Endodermal cell (in vitro differentiated cells): ENCODE measurements at regions not wholly inside any gene's neighbourhood (a gene's known extent, or its start where the extent isn't known, plus 50 kb on each side); places are given as distances from the start of the nearest gene placed in this dataset.

Experiments used
- DNase-seq: peaks from one replicate; pipeline ENCODE4 v3.0.0-alpha.2; 2017
- H3K27ac ChIP-seq: 2 replicates; pipeline ENCODE4 v1.5.1; 2013; ENCODE audit warnings: mild to moderate bottlenecking, low read depth, low read length, moderate library complexity
- H3K27me3 ChIP-seq: 2 replicates; pipeline ENCODE4 v1.6.1; 2013; ENCODE audit warnings: mild to moderate bottlenecking, low read length, moderate library complexity; ENCODE audit not compliant: insufficient read depth, control insufficient read depth, poor library complexity, severe bottlenecking
- H3K36me3 ChIP-seq: 2 replicates; pipeline ENCODE4 v1.7.0; 2013; ENCODE audit warnings: mild to moderate bottlenecking, low read length, moderate library complexity; ENCODE audit not compliant: control insufficient read depth, insufficient read depth
- H3K4me1 ChIP-seq: one replicate; pipeline ENCODE4 v1.7.0; 2013; ENCODE audit warnings: low read length; ENCODE audit not compliant: control insufficient read depth, insufficient read depth
- H3K4me3 ChIP-seq: 2 replicates; pipeline ENCODE4 v1.5.1; 2013; ENCODE audit warnings: mild to moderate bottlenecking, low read length, moderate library complexity
- H3K9ac ChIP-seq: 2 replicates; pipeline ENCODE4 v1.6.1; 2013; ENCODE audit warnings: mild to moderate bottlenecking, low read length, moderate library complexity; ENCODE audit not compliant: poor library complexity, severe bottlenecking; ENCODE audit errors: extremely low read depth
- H3K9me3 ChIP-seq: 2 replicates; pipeline ENCODE4 v1.6.1; 2013; ENCODE audit warnings: mild to moderate bottlenecking, low read length, moderate library complexity; ENCODE audit not compliant: control insufficient read depth
- H3K27ac Mint-ChIP-seq: 2 replicates; pipeline ENCODE4 v1.8.0; 2020; ENCODE audit warnings: mixed read lengths
- H3K27me3 Mint-ChIP-seq: 2 replicates; pipeline ENCODE4 v1.8.0; 2021; ENCODE audit warnings: mild to moderate bottlenecking, mixed read lengths; ENCODE audit not compliant: insufficient read depth
- H3K36me3 Mint-ChIP-seq: 2 replicates; pipeline ENCODE4 v1.8.0; 2020; ENCODE audit warnings: low read depth, mixed read lengths
- H3K4me1 Mint-ChIP-seq: 2 replicates; pipeline ENCODE4 v1.8.0; 2020; ENCODE audit warnings: mixed read lengths
- H3K4me3 Mint-ChIP-seq: 2 replicates; pipeline ENCODE4 v1.8.0; 2020; ENCODE audit warnings: mild to moderate bottlenecking, moderate library complexity, mixed read lengths
- H3K9me3 Mint-ChIP-seq: 2 replicates; pipeline ENCODE4 v1.8.0; 2020; ENCODE audit warnings: mild to moderate bottlenecking, mixed read lengths
- WGBS, 2 experiments: methylation state at CpG; one replicate each; pipeline versions ENCODE4 v1.1.5 to v1.1.7; 2013; ENCODE audit warnings: missing lambda C conversion rate in 2 of 2, mixed read lengths in 1 of 2; ENCODE audit not compliant: insufficient coverage in 1 of 2, insufficient read length in 1 of 2; 5-methylcytosine and 5-hydroxymethylcytosine counted together
- TF ChIP-seq, protein P1 (sequence below): fragments of 200-600 bp; sonication (generic); conservative IDR thresholded peaks from 2 replicates; pipeline ENCODE4 v1.5.0; 2021; ENCODE audit warnings: antibody characterized with exemption, mild to moderate bottlenecking

DNA sequence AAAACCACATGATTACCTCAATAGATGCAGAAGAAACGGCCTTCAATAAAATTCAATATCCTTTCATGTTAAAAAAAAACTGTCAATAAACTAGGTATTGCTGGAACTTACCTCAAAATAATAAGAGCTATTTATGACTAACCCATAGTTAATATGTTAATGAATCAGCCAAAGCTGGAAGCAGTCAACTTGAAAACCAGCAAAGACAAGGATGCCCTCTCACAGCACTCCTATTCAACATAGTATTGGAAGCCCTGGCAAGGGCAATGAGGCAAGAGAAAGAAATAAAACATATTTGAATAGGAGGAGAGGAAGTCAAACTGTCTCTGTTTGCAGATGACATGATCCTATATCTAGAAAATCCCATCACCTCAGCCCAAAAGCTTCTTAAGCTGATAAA lies 456.1 kb downstream of the OCA2 start:
- Histone ChIP-seq H3K9ac (no peak overlapping the region), H3K27ac (no peak overlapping the region), H3K4me3 (no peak overlapping the region), H3K27me3 (no peaks in the 10 kb centered on the region), H3K36me3 (no peaks in the 10 kb centered on the region), H3K4me1 (no peaks in the 10 kb centered on the region), H3K9me3 (no peaks in the 10 kb centered on the region)
- H3K36me3 Mint-ChIP-seq, result no peaks in the 10 kb centered on the region
- DNase-seq, result no peak
- TF ChIP-seq, protein P1, sequence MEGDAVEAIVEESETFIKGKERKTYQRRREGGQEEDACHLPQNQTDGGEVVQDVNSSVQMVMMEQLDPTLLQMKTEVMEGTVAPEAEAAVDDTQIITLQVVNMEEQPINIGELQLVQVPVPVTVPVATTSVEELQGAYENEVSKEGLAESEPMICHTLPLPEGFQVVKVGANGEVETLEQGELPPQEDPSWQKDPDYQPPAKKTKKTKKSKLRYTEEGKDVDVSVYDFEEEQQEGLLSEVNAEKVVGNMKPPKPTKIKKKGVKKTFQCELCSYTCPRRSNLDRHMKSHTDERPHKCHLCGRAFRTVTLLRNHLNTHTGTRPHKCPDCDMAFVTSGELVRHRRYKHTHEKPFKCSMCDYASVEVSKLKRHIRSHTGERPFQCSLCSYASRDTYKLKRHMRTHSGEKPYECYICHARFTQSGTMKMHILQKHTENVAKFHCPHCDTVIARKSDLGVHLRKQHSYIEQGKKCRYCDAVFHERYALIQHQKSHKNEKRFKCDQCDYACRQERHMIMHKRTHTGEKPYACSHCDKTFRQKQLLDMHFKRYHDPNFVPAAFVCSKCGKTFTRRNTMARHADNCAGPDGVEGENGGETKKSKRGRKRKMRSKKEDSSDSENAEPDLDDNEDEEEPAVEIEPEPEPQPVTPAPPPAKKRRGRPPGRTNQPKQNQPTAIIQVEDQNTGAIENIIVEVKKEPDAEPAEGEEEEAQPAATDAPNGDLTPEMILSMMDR, result no peak
- H3K4me1 Mint-ChIP-seq, result peaks cover 6% of the 10 kb centered on the region
- H3K27ac Mint-ChIP-seq, result no peak overlapping the region
- H3K4me3 Mint-ChIP-seq, result no peak overlapping the region
- WGBS, 2 experiments, result 89 to 100% methylated on average over 1 of the region's 1 CpG
- no peaks in the 10 kb centered on the region for H3K27me3 Mint-ChIP-seq
- H3K9me3 Mint-ChIP-seq, result peaks cover 23% of the 10 kb centered on the region

DNA sequence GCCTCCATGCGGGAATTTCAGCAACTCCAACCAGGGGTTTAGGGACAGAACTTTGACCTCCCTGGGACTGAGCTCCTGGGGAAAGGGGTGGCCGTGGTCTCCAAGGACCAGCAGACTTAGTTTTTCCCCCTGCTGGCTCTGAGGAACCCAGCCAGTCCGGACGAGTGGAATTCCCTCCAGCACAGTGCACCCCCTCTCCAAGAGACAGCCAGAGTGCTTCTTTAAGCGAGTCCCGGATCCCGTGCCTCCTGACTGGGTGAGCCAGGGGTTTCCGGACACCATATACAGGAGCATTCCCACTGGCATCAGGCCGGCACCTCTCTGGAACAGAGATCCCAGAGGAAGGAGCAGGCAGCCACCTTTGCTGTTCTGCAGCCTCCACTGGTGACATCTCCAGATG lies 459.5 kb downstream of the OCA2 start:
- Histone ChIP-seq H3K27ac (no peak overlapping the region), H3K4me3 (no peak overlapping the region), H3K36me3 (no peaks in the 10 kb centered on the region), H3K9ac (no peak overlapping the region), H3K4me1 (no peaks in the 10 kb centered on the region), H3K27me3 (no peaks in the 10 kb centered on the region), H3K9me3 (no peaks in the 10 kb centered on the region)
- Mint-ChIP-seq H3K27me3 (no peaks in the 10 kb centered on the region), H3K36me3 (no peaks in the 10 kb centered on the region), H3K27ac (no peak overlapping the region), H3K9me3 (peaks cover 23% of the 10 kb centered on the region), H3K4me3 (no peak overlapping the region), H3K4me1 (peaks cover 3% of the 10 kb centered on the region)
- TF ChIP-seq, protein P1, result no peak
- DNase-seq, result no peak
- WGBS, 2 experiments, result 87 to 97% methylated on average over 5 to 9 of the region's 9 CpGs

DNA sequence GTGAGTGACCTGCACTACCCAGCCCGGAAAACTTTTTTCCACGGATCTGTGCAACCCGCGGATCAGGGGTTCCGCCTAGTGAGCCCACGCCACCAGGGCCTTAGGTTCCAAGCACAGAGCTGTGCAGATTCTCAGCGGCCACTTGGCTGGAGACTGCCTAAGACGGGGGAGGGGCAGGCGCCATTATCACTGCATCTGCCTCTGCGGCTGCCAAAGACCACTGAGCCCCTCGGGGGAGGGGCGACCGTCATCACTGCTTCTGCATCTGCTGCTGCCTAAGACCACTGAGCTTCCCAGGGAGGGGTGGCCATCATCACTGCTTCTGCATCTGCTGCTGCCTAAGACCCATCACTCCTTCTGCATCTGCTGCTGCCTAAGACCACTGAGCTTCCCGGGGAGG lies 460.2 kb downstream of the OCA2 start:
- Histone ChIP-seq H3K9me3 (no peaks in the 10 kb centered on the region), H3K4me1 (no peaks in the 10 kb centered on the region), H3K4me3 (no peak overlapping the region), H3K36me3 (no peaks in the 10 kb centered on the region), H3K27me3 (no peaks in the 10 kb centered on the region), H3K9ac (no peak overlapping the region), H3K27ac (no peak overlapping the region)
- Mint-ChIP-seq H3K27me3 (no peaks in the 10 kb centered on the region), H3K4me3 (no peak overlapping the region), H3K4me1 (peaks cover 3% of the 10 kb centered on the region), H3K27ac (no peak overlapping the region), H3K36me3 (no peaks in the 10 kb centered on the region), H3K9me3 (peaks cover 18% of the 10 kb centered on the region)
- WGBS, 2 experiments, result 89 to 93% methylated on average over 7 to 14 of the region's 14 CpGs
- peak; percentile 50 for DNase-seq
- TF ChIP-seq, protein P1, result no peak
